Body of pancreas (tissue), 4 donors: ENCODE measurements at regions not wholly inside any gene's neighbourhood (a gene's known extent, or its start where the extent isn't known, plus 50 kb on each side); places are given as distances from the start of the nearest gene placed in this dataset.

Experiments used
- ATAC-seq: fragments of 150-250 bp; one replicate; pipeline ENCODE4 v1.9.1; 2016
- DNase-seq, 4 donors: peaks; one replicate each; pipeline ENCODE4 v3.0.0-alpha.2; 2019
- H3K27ac ChIP-seq, 4 donors: fragments of 200-600 bp; sonication (generic); 1 replicate in 3 of 4; 2 replicates in 1 of 4; pipeline versions ENCODE4 v1.5.1 to v1.6.1; 2016 to 2019; ENCODE audit warnings: mild to moderate bottlenecking in 1 of 4, mixed read lengths in 1 of 4, moderate library complexity in 1 of 4
- H3K27me3 ChIP-seq, 2 donors: fragments of 200-600 bp; sonication (generic); one replicate each; pipeline ENCODE4 v1.6.0; 2016; ENCODE audit warnings: mild to moderate bottlenecking in 1 of 2
- H3K36me3 ChIP-seq, 2 donors: fragments of 200-600 bp; sonication (generic); replicated peaks in 1 of 2; 2 replicates each; pipeline ENCODE4 v1.5.1; 2016; ENCODE audit warnings: low read depth in 2 of 2; ENCODE audit not compliant: insufficient read depth in 1 of 2
- H3K4me1 ChIP-seq: fragments of 200-600 bp; sonication (generic); one replicate; pipeline ENCODE4 v1.6.0; 2016
- H3K4me3 ChIP-seq, 2 donors: fragments of 200-600 bp; sonication (generic); 1 replicate in 1 of 2; 2 replicates in 1 of 2; pipeline ENCODE4 v1.5.1; 2016 to 2019
- H3K9me3 ChIP-seq, 3 donors: fragments of 200-600 bp; sonication (generic); 1 replicate in 2 of 3; 2 replicates in 1 of 3; pipeline ENCODE4 v1.5.1; 2016
- CTCF ChIP-seq, 7 experiments: fragments of 450-650 bp in 4 of 7; fragments of 200-600 bp in 3 of 7; sonication (generic) in 3 of 7; IDR thresholded peaks; one replicate each; pipeline ENCODE4 v1.5.1; 2016 to 2019; ENCODE audit warnings: antibody characterized with exemption in 7 of 7
- POLR2A ChIP-seq, 3 donors: fragments of 450-650 bp; IDR thresholded peaks; one replicate each; pipeline ENCODE4 v1.6.1; 2016; ENCODE audit warnings: antibody characterized with exemption in 3 of 3, mild to moderate bottlenecking in 2 of 3
- WGBS, 2 donors: methylation state at CpG; one replicate each; pipeline ENCODE4 v1.1.5; 2017; 5-methylcytosine and 5-hydroxymethylcytosine counted together
- intact Hi-C: fragments of 100-400 bp; cut with DNase I; formaldehyde crosslinking; loops from one replicate; pipeline ENCODE4 v1.15.1; 2023
- microRNA-seq, 2 donors: library from miRNA; unstranded; fragments of <30 nt; microRNA quantifications; one replicate each; pipeline ENCODE4, GENCODE V29; 2016; ENCODE audit warnings: borderline number of aligned reads in 2 of 2, borderline replicate concordance in 2 of 2

GRCh38 chr3:67311440-67311839 is 313.3 kb downstream of the KBTBD8 start:
- intact Hi-C loops: no loop called here
- WGBS, 2 donors: 86 to 89% methylated on average over 4 of the region's 4 CpGs
- ATAC-seq (no peak), DNase-seq (no peak)
- Histone ChIP-seq H3K4me1 (no peaks in the 10 kb centered on the region), H3K27ac (no peak overlapping the region), H3K4me3 (no peak overlapping the region), H3K9me3 (no peaks in the 10 kb centered on the region), H3K27me3 (no peaks in the 10 kb centered on the region), H3K36me3 (no peaks in the 10 kb centered on the region)
- no peak for TF ChIP-seq CTCF (IDR thresholded peaks at IDR 0.05)
- TF ChIP-seq POLR2A (IDR thresholded peaks at IDR 0.05): no peak

GRCh38 chr3:67312155-67312554 is 314.0 kb downstream of the KBTBD8 start:
- TF ChIP-seq POLR2A (IDR thresholded peaks at IDR 0.05): no peak
- no peak for TF ChIP-seq CTCF (IDR thresholded peaks at IDR 0.05)
- Histone ChIP-seq H3K27me3 (no peaks in the 10 kb centered on the region), H3K4me3 (no peak overlapping the region), H3K4me1 (no peaks in the 10 kb centered on the region), H3K9me3 (no peaks in the 10 kb centered on the region), H3K27ac (no peak overlapping the region), H3K36me3 (no peaks in the 10 kb centered on the region)
- ATAC-seq (no peak), DNase-seq (no peak)
- whole genome bisulfite sequencing, 2 donors: 39 to 42% methylated on average over 3 of the region's 3 CpGs
- intact Hi-C loops: no loop called here

DNA sequence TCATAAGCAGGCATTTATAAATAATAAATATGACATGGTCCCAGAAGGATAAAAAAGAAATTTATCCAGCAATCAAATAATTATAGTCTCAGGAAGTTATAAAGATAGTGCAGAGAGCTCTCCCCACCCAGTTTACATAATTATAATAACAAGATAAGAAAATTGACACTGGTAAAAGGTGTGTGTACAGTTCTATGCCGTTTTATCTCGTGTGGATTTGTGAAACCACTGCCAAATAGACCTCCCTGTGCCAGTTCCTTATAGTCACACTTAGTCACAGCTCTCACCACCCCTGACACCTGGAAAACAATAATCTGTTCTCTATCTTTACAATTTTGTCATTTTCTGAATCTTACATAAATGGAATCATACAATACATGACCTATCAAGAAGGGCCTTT is 320.1 kb downstream of the KBTBD8 start:
- TF ChIP-seq CTCF (IDR thresholded peaks at IDR 0.05) (no peak), POLR2A (IDR thresholded peaks at IDR 0.05) (no peak)
- Histone ChIP-seq H3K27me3 (no peaks in the 10 kb centered on the region), H3K27ac (no peak overlapping the region), H3K36me3 (no peaks in the 10 kb centered on the region), H3K4me3 (no peak overlapping the region), H3K4me1 (no peaks in the 10 kb centered on the region), H3K9me3 (no peaks in the 10 kb centered on the region)
- no peak for ATAC-seq
- 9 to 15% methylated on average over 2 of the region's 2 CpGs for WGBS, 2 donors
- intact Hi-C loops: no loop called here
- DNase-seq: no peak

DNA sequence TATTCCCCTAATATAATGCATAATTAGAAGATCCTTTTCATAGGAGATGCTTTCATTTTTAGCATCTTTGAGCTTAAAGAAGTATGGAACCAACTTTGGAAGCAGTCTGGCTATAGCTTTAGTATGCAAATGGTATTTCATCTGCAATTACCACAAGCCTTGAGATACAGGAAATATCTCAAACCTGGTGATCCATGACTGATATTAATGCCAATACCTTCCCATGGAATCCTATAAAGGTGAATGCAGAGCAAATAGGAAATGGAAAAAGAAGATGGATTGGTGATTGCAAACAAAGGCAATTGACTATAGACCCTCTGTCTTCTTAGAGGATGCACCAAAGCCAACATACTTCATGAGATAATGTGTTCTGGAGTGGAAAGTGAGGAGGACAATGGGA is 326.4 kb downstream of the KBTBD8 start:
- no peak for ATAC-seq
- Histone ChIP-seq H3K4me3 (no peak overlapping the region), H3K27me3 (no peaks in the 10 kb centered on the region), H3K36me3 (no peaks in the 10 kb centered on the region), H3K27ac (no peak overlapping the region), H3K4me1 (no peaks in the 10 kb centered on the region), H3K9me3 (no peaks in the 10 kb centered on the region)
- DNase-seq: no peak
- intact Hi-C loops: no loop called here
- TF ChIP-seq CTCF (IDR thresholded peaks at IDR 0.05): no peak
- TF ChIP-seq POLR2A (IDR thresholded peaks at IDR 0.05): no peak

Small RNAs in the stretch of these regions (microRNA-seq; reads per million reads assigned to microRNA genes)
- gene MIR4272: 0 reads per million in 2 donors
